SK-N-MC (cell line): ENCODE measurements at regions not wholly inside any gene's neighbourhood (a gene's known extent, or its start where the extent isn't known, plus 50 kb on each side); places are given as distances from the start of the nearest gene placed in this dataset.

Source experiments
- EZH2 ChIP-seq: fragments of 200-600 bp; sonication (generic); IDR thresholded peaks from one replicate; pipeline ENCODE4 v1.6.1; 2017; ENCODE audit warnings: antibody characterized with exemption
- POLR2AphosphoS5 ChIP-seq: IDR thresholded peaks from 2 replicates; pipeline ENCODE4 v1.6.1; 2012; ENCODE audit warnings: mild to moderate bottlenecking, low read depth, low read length, borderline replicate concordance

DNA sequence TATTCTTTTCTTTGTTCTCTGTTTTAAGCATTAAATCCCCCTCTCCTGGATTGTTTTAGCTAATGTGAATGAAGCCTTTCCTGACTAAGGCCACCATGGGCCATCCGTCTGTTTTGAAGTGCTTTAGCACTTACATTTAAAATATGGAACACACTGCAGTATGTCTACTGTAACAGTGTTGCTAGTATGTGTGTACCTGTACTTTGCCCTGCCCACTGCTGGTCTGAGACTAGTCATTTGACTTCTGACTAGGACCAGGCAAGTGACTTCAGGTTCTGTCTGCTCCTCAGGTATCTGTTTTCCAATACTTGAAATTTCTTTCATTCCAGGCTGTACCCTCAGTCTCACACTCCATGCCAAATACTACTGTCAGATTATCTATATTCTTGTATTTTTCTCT is 120.1 kb upstream of the TSPAN8 start:
- no peak for TF ChIP-seq EZH2
- no peak for TF ChIP-seq POLR2AphosphoS5
